Natural killer cell (primary cell): ENCODE measurements at regions not wholly inside any gene's neighbourhood (a gene's known extent, or its start where the extent isn't known, plus 50 kb on each side); places are given as distances from the start of the nearest gene placed in this dataset.
"Not testable (repeated sequence)": the region's sequence is repeated elsewhere in the genome, so short reads cannot be mapped to it uniquely, and the experiment has no call there.

Experiments used
- ATAC-seq, 3 donors: fragments of 150-1000 bp in 2 of 3; fragments of 200-7000 bp in 1 of 3; cut with Tn5 transposase; 1 replicate in 1 of 3; 2 replicates in 2 of 3; pipeline ENCODE4 v1.10.0; 2021; ENCODE audit warnings: mild to moderate bottlenecking in 2 of 3, moderate library complexity in 2 of 3
- DNase-seq, 2 donors: peaks; one replicate each; pipeline versions ENCODE4 v3.0.0 to v3.0.0-alpha.2; 2013 to 2021; ENCODE audit warnings: mixed read lengths in 1 of 2
- H3K27ac ChIP-seq: one replicate; pipeline ENCODE4 v1.5.1; 2013; ENCODE audit warnings: mild to moderate bottlenecking, low read length
- H3K27me3 ChIP-seq: one replicate; pipeline ENCODE4 v1.6.1; 2013; ENCODE audit warnings: low read length; ENCODE audit not compliant: control insufficient read depth, insufficient read depth
- H3K36me3 ChIP-seq: one replicate; pipeline ENCODE4 v1.6.1; 2013; ENCODE audit warnings: low read length; ENCODE audit not compliant: control insufficient read depth, insufficient read depth
- H3K4me1 ChIP-seq: one replicate; pipeline ENCODE4 v1.6.1; 2013; ENCODE audit warnings: low read length; ENCODE audit not compliant: control insufficient read depth, insufficient read depth
- H3K4me3 ChIP-seq: one replicate; pipeline ENCODE4 v1.5.1; 2013; ENCODE audit warnings: low read length
- H3K9me3 ChIP-seq: one replicate; pipeline ENCODE4 v1.6.1; 2013; ENCODE audit warnings: low read length; ENCODE audit not compliant: control insufficient read depth, insufficient read depth
- H3K27ac Mint-ChIP-seq, 2 donors: one replicate each; pipeline ENCODE4 v1.8.0; 2022; ENCODE audit warnings: mild to moderate bottlenecking in 2 of 2, mixed read lengths in 2 of 2, moderate library complexity in 1 of 2
- H3K27me3 Mint-ChIP-seq, 2 donors: one replicate each; pipeline ENCODE4 v1.8.0; 2022; ENCODE audit warnings: low read depth in 2 of 2, mixed read lengths in 2 of 2
- H3K36me3 Mint-ChIP-seq: one replicate; pipeline ENCODE4 v1.8.0; 2022; ENCODE audit warnings: mixed read lengths
- H3K4me1 Mint-ChIP-seq, 2 donors: one replicate each; pipeline ENCODE4 v1.8.0; 2022; ENCODE audit warnings: mixed read lengths in 2 of 2
- H3K4me3 Mint-ChIP-seq: one replicate; pipeline ENCODE4 v1.8.0; 2022; ENCODE audit warnings: mild to moderate bottlenecking, moderate library complexity, mixed read lengths
- H3K9me3 Mint-ChIP-seq, 2 donors: one replicate each; pipeline ENCODE4 v1.8.0; 2022; ENCODE audit warnings: mixed read lengths in 2 of 2
- WGBS: methylation state at CpG from one replicate; pipeline ENCODE4 v1.1.7; 2013; ENCODE audit warnings: missing lambda C conversion rate; ENCODE audit not compliant: insufficient coverage; 5-methylcytosine and 5-hydroxymethylcytosine counted together
- intact Hi-C: fragments of 100-400 bp; cut with micrococcal nuclease; formaldehyde crosslinking; loops from one replicate; pipeline ENCODE4 v1.14.2; 2022
- TF ChIP-seq, protein P1 (sequence below): fragments of 200-600 bp; IDR thresholded peaks from one replicate; pipeline ENCODE4 v1.8.0; 2022; ENCODE audit warnings: antibody characterized with exemption

DNA sequence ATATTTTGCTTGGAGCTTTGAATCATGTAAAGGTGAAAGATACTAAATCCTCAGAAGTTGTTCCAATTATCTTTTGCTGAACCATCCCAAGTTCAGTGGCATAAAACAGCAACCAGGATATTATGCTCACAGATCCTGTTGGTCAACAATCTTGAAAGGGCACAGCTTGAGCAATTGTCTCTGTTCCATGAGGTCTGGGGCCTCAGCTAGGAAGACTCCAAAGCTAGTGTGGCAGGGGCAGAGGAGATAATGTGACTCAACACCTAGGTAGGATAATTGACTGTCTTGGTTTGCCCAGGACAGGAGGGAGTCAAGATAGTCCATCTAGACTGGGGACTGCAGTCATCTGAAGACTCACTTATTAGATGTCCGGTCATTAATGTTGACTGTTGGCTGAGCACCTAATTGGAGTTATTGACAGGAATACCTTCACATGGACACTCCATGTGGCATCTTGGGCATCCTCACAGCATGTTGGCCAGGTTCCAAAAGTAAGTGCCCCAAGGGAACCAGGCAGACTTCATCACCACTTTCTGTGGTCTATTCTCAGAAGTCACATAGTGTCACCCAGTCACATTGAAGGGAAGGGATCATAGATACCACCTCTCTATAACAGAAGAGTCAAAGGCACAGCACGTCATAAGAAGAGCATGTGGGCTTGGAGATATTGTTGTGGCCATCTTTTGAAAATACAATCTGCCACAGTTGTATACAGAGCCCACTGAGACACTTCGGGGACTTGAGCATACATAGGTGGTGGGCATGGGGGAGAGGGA is 88.4 kb upstream of the GPBP1 start:
- WGBS: 100% methylated on average over 2 of the region's 3 CpGs
- no peaks in the 10 kb centered on the region for H3K27me3 ChIP-seq
- no peaks in the 10 kb centered on the region for H3K4me1 Mint-ChIP-seq
- TF ChIP-seq, protein P1, sequence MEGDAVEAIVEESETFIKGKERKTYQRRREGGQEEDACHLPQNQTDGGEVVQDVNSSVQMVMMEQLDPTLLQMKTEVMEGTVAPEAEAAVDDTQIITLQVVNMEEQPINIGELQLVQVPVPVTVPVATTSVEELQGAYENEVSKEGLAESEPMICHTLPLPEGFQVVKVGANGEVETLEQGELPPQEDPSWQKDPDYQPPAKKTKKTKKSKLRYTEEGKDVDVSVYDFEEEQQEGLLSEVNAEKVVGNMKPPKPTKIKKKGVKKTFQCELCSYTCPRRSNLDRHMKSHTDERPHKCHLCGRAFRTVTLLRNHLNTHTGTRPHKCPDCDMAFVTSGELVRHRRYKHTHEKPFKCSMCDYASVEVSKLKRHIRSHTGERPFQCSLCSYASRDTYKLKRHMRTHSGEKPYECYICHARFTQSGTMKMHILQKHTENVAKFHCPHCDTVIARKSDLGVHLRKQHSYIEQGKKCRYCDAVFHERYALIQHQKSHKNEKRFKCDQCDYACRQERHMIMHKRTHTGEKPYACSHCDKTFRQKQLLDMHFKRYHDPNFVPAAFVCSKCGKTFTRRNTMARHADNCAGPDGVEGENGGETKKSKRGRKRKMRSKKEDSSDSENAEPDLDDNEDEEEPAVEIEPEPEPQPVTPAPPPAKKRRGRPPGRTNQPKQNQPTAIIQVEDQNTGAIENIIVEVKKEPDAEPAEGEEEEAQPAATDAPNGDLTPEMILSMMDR: no peak
- H3K4me3 Mint-ChIP-seq: no peak overlapping the region
- H3K36me3 Mint-ChIP-seq: no peaks in the 10 kb centered on the region
- H3K27me3 Mint-ChIP-seq: peaks cover 0 to 8% of the 10 kb centered on the region in 2 donors
- no peak for ATAC-seq
- intact Hi-C loops: no loop called here
- no peaks in the 10 kb centered on the region for H3K36me3 ChIP-seq
- H3K27ac Mint-ChIP-seq: no peak overlapping the region
- H3K4me3 ChIP-seq: no peak overlapping the region
- no peaks in the 10 kb centered on the region for H3K4me1 ChIP-seq
- no peaks in the 10 kb centered on the region for H3K9me3 Mint-ChIP-seq
- H3K27ac ChIP-seq: no peak overlapping the region
- no peaks in the 10 kb centered on the region for H3K9me3 ChIP-seq
- DNase-seq: no peak

DNA sequence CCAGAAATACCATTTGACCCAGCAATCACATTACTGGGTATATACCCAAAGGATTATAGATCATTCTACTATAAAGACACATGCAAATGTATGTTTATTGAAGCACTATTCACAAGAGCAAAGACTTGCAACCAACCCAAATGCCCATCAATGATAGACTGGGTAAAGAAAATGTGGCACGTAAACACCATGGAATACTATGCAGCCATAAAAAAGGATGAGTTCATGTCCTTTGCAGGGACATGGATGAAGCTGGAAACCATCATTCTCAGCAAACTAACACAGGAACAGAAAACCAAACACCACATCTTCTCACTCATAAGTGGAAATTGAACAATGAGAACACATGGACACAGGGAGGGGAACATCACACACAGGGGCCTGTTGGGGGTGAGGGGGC is 85.9 kb upstream of the GPBP1 start:
- H3K4me3 Mint-ChIP-seq, H3K27me3 ChIP-seq, H3K4me3 ChIP-seq, DNase-seq, ATAC-seq, H3K9me3 ChIP-seq, H3K27ac ChIP-seq, H3K4me1 Mint-ChIP-seq, H3K9me3 Mint-ChIP-seq, H3K27me3 Mint-ChIP-seq, intact Hi-C loops, H3K36me3 ChIP-seq, H3K36me3 Mint-ChIP-seq, H3K27ac Mint-ChIP-seq, H3K4me1 ChIP-seq: not testable (repeated sequence)
- WGBS: no CpG with 5 or more reads among the region's 1 CpG

DNA sequence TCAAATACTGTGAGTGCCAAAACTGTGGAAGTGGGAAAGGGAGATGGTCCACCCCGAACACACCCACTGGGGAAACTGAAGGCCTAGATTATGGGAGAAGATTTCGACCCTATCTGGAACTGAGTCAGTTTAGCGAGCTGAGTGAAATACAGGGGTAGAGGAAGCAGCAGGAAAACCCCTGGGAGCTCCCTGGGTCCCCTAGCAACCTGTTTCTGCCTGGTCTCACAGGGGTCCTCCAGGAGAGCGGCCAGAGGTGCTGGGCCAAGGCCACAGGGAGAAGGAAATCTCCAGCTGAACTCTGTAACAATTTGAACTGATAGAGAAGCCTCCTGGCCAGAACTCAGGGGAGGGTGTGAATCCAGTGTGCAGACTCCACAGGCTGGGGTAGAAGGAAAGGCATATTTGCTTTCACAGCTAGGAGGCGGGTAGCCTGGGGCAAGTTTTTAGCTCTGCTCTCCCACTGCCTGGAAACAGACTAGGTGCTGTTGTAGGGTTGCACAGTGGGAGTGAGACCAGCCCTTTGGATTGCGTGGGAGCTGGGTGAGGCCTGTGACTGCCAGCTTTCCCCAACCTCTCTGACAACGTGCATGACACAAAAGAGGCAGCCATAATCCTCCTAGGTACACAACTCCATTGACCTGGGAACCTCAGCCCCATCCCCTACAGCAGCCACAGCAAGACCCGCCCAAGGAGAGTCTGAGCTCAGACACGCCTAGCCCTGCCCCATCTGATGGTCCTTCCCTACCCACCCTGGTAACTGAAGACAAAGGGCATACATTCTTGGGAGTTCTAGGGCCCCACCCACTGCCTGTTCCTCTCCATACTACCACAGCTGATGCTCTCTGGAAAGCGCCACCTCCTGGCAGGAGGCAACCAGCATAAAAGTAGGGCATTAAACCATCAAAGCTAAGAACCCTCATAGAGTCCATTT is 78.8 kb upstream of the GPBP1 start:
- H3K27ac ChIP-seq: no peak overlapping the region
- DNase-seq (peak in 1 of 2 donors; percentile 20), ATAC-seq (no peak)
- H3K27me3 Mint-ChIP-seq: peaks cover 15 to 24% of the 10 kb centered on the region in 2 donors
- no peaks in the 10 kb centered on the region for H3K27me3 ChIP-seq
- TF ChIP-seq, protein P1: no peak
- H3K4me3 Mint-ChIP-seq: no peak overlapping the region
- H3K36me3 Mint-ChIP-seq: peaks cover 18% of the 10 kb centered on the region
- intact Hi-C loops: loop anchor here (1.0 kb wide), 1 partner anchor 194 kb away; no protein-coding TSS in a partner anchor
- no peaks in the 10 kb centered on the region for H3K4me1 Mint-ChIP-seq
- H3K4me3 ChIP-seq: no peak overlapping the region
- H3K9me3 Mint-ChIP-seq: peaks cover 3 to 4% of the 10 kb centered on the region in 2 donors
- H3K36me3 ChIP-seq: no peaks in the 10 kb centered on the region
- peaks cover 4% of the 10 kb centered on the region for H3K9me3 ChIP-seq
- 85% methylated on average over 10 of the region's 10 CpGs for whole genome bisulfite sequencing
- no peaks in the 10 kb centered on the region for H3K4me1 ChIP-seq
- no peak overlapping the region for H3K27ac Mint-ChIP-seq

DNA sequence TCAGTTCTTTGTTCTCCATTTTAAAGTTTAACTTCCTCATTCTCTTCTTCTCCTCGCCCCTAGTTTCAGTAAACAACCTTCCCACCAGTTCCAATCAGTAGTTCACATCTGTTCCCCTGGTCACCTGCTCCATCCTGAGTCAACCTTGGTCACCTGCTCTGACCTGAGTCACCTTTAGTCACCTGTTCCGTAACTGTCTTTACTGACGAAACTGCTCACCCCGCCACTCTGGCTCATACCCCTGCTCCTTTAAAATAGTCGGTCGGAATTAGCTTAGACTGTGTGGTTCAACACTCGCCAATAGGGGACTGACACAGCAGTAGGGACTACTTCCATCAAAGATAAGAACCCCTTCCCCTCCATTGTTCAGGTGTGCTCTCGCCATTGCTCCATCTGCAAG is 76.3 kb upstream of the GPBP1 start:
- intact Hi-C loops: no loop called here
- Mint-ChIP-seq H3K27ac (no peak overlapping the region), H3K36me3 (peaks cover 18% of the 10 kb centered on the region), H3K4me3 (no peak overlapping the region), H3K27me3 (peaks cover 15 to 31% of the 10 kb centered on the region in 2 donors), H3K9me3 (peaks cover 3 to 4% of the 10 kb centered on the region in 2 donors), H3K4me1 (no peaks in the 10 kb centered on the region)
- Histone ChIP-seq H3K4me1 (no peaks in the 10 kb centered on the region), H3K27ac (no peak overlapping the region), H3K4me3 (no peak overlapping the region), H3K36me3 (no peaks in the 10 kb centered on the region), H3K9me3 (peaks cover 4% of the 10 kb centered on the region), H3K27me3 (no peaks in the 10 kb centered on the region)
- ATAC-seq (no peak), DNase-seq (no peak)
- 86% methylated on average over 7 of the region's 8 CpGs for WGBS
- TF ChIP-seq, protein P1: no peak
